AG10803 (cell line): ENCODE measurements at regions not wholly inside any gene's neighbourhood (a gene's known extent, or its start where the extent isn't known, plus 50 kb on each side); places are given as distances from the start of the nearest gene placed in this dataset.
A peak's percentile ranks its signal among the peaks of the same experiment; 100 is the strongest.

ENCODE experiments used
- DNase-seq: peaks from one replicate; pipeline ENCODE4 v3.0.0; 2010; ENCODE audit warnings: low read depth
- H3K4me3 ChIP-seq: 2 replicates; pipeline ENCODE4 v1.5.1; 2011; ENCODE audit warnings: mild to moderate bottlenecking, low read length, control low read depth
- CTCF ChIP-seq: conservative IDR thresholded peaks from 2 replicates; pipeline ENCODE4 v1.5.1; 2011; ENCODE audit warnings: mild to moderate bottlenecking, low read length, control low read depth, inconsistent platforms

- no peak for TF ChIP-seq CTCF
Measured at GRCh38 chr11:105393326-105393725, 216.5 kb upstream of the GRIA4 start.

GRCh38 chr11:105392556-105392955 is 217.3 kb upstream of the GRIA4 start:
- peak; percentile 6 for DNase-seq
- no peak overlapping the region for H3K4me3 ChIP-seq
- no peak for TF ChIP-seq CTCF

More at GRCh38 chr11:105393326-105393725, 216.5 kb upstream of the GRIA4 start:
- H3K4me3 ChIP-seq, result no peak overlapping the region
- DNase-seq, result no peak

DNA sequence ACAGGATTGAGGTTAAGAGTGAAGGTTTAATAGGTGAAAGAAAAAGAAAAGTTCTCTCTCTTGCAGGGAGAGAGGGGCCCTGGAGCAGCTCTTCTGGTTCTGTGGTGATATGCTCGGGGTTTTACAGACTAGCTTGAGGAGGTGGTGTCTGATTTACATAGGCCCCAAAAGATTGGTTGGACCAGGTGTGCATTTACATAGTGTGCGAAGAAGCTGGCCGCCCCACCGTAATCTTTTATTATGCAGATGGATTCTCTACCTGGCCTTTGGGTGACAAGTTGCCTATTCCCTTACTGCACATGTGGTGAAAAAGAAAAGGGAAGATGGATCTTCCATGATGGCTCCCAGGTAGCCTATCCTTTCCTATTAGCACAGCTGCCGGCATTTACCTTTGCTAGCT is 219.9 kb upstream of the GRIA4 start:
- no peak for DNase-seq
- H3K4me3 ChIP-seq, result no peak overlapping the region

DNA sequence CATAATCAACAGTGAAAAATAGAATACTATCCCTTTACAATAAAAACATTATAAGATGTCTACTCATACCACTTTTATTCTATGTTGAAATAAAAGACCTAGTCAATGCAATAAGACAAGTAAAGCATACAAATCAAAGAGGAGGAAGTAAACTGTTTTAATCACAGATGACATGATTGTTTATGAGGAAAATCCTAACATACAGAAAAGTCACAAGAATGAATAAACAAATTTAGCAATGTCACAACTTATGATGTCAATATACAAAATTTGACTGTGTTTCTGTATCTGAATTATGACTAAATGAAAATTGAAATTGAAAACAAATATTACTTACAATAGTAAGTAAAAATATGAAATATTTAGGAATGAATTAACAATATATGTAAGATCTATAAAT is 221.9 kb upstream of the GRIA4 start:
- no peak overlapping the region for H3K4me3 ChIP-seq
- no peak for TF ChIP-seq CTCF
- DNase-seq, result no peak

More for the DNA sequence above, 219.9 kb upstream of the GRIA4 start:
- TF ChIP-seq CTCF, result no peak

- DNase-seq, result no peak
- no peak overlapping the region for H3K4me3 ChIP-seq
- no peak for TF ChIP-seq CTCF
Measured at GRCh38 chr11:105381941-105382340, 227.9 kb upstream of the GRIA4 start.

DNA sequence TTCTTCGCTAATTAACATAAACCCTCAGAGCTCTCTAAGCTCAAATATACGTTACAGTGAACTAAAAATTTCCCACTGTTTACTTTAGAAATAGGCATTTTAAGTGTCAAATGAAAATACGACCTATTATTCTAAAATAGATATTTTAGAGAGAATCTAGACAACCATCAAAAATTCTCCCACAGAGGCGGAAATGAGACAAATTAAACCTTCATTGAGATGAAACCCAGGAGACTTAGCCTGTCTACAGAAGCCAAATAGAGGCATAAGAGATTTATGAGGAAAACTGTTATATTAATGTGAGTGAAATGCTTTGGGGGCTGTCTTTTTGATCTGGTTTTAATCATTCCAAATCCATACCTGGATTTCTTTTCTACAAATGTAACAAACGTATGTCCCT is 232.0 kb upstream of the GRIA4 start:
- no peak overlapping the region for H3K4me3 ChIP-seq
- no peak for DNase-seq
- no peak for TF ChIP-seq CTCF

- no peak for DNase-seq
- TF ChIP-seq CTCF, result no peak
- no peak overlapping the region for H3K4me3 ChIP-seq
Measured at GRCh38 chr11:105372206-105372605, 232.6 kb upstream of the CARD18 start.
